Heart right ventricle (tissue), 16 donors: ENCODE measurements at regions not wholly inside any gene's neighbourhood (a gene's known extent, or its start where the extent isn't known, plus 50 kb on each side); places are given as distances from the start of the nearest gene placed in this dataset.

Source experiments
- ATAC-seq, 8 donors: fragments of 200-7000 bp; cut with Tn5 transposase; one replicate each; pipeline ENCODE4 v1.9.1; 2020; ENCODE audit warnings: mild to moderate bottlenecking in 8 of 8, moderate library complexity in 8 of 8, moderate number of reproducible peaks in 1 of 8
- DNase-seq, 2 donors: peaks; one replicate each; pipeline ENCODE4 v3.0.0-alpha.2; 2020
- H3K27ac ChIP-seq, 10 donors: fragments of 200-600 bp; sonication (generic) in 2 of 10; one replicate each; pipeline versions ENCODE4 v1.5.0 to v1.8.0; 2020 to 2022; ENCODE audit warnings: mild to moderate bottlenecking in 3 of 10
- H3K27me3 ChIP-seq, 7 donors: fragments of 200-600 bp; one replicate each; pipeline ENCODE4 v1.8.0; 2021 to 2022; ENCODE audit warnings: mild to moderate bottlenecking in 2 of 7
- H3K36me3 ChIP-seq, 9 donors: fragments of 200-600 bp; sonication (generic) in 1 of 9; one replicate each; pipeline versions ENCODE4 v1.5.0 to v1.8.0; 2020 to 2022; ENCODE audit warnings: mild to moderate bottlenecking in 2 of 9
- H3K4me1 ChIP-seq, 9 donors: fragments of 200-600 bp; sonication (generic) in 1 of 9; one replicate each; pipeline versions ENCODE4 v1.5.0 to v1.8.0; 2020 to 2022; ENCODE audit warnings: mild to moderate bottlenecking in 4 of 9
- H3K4me3 ChIP-seq, 10 donors: fragments of 200-600 bp; sonication (generic) in 2 of 10; one replicate each; pipeline versions ENCODE4 v1.5.0 to v1.8.0; 2020 to 2022; ENCODE audit warnings: mild to moderate bottlenecking in 7 of 10, moderate library complexity in 2 of 10
- H3K9me3 ChIP-seq, 11 donors: fragments of 200-600 bp in 10 of 11; sonication (generic) in 2 of 11; one replicate each; pipeline versions ENCODE4 v1.5.0 to v1.8.0; 2013 to 2022; ENCODE audit warnings: mild to moderate bottlenecking in 2 of 11, control low read depth in 1 of 11, moderate library complexity in 1 of 11
- CTCF ChIP-seq, 9 donors: fragments of 200-600 bp; sonication (generic) in 2 of 9; IDR thresholded peaks; one replicate each; pipeline versions ENCODE4 v1.5.0 to v1.8.0; 2021 to 2022; ENCODE audit warnings: antibody characterized with exemption in 9 of 9, mild to moderate bottlenecking in 5 of 9, moderate library complexity in 1 of 9
- WGBS, 2 donors: extraction: QIAGEN DNeasy Blood & Tissue Kit; methylation state at CpG; one replicate each; pipeline ENCODE4 v1.1.7; 2013; ENCODE audit warnings: inconsistent platforms in 1 of 2; 5-methylcytosine and 5-hydroxymethylcytosine counted together
- intact Hi-C, 10 donors: fragments of 100-400 bp; cut with DNase I; formaldehyde crosslinking; loops; one replicate each; pipeline versions ENCODE4 v1.11.1 to v1.14.2; 2022
- donor health status: Arrhythmogenic right ventricular cardiomyopathy.
- donor health status: ischemic (EF 13 %, LVEDD 7.1; RV severe dilation, severe dysfunction).
- donor health status: healthy with polysubstance abuse.
- donor health status: DM: no; HTN: yes; CAD: no.
- donor health status: DM: no; HTN: no; CAD: no.
- donor health status: ischemic (EF 25% LVEDD 6.9; RV normal size, moderate dysfunction).
- donor health status: ischemic (EF 25% LVEDD 5.7; RV mildly dilated, moderate dysfunction).
- donor health status: healthy.
- donor health status: DM: yes; HTN: yes; CAD: no.
- donor health status: Ischemic cardiomyopathy.
- donor health status: ischemic (EF 35%, LVEDD 5.7; RV mildly dilated, moderate dysfunction).
- donor health status: nonischemic (EF 11% LVEDD 7.7; RV severe dilation, severe dysfunction).
- donor health status: DM: yes; HTN: yes; CAD: no.
- donor health status: PGD.
- donor health status: ischemic (EF 29% LVEDD 5.4; RV normal size, mild dysfunction).
- donor health status: nonischemic (EF 23%, LVEDD 6.1; RV moderate dilation, normal function).

GRCh38 chr12:125454291-125454690 lies 389.1 kb downstream of the AACS start:
- Histone ChIP-seq H3K36me3 (no peaks in the 10 kb centered on the region), H3K4me3 (no peak overlapping the region), H3K9me3 (peaks cover 0 to 21% (median 7%) of the 10 kb centered on the region in 11 donors), H3K27ac (no peak overlapping the region), H3K4me1 (no peaks in the 10 kb centered on the region), H3K27me3 (peaks cover 0 to 19% (median 6%) of the 10 kb centered on the region in 7 donors)
- DNase-seq, result no peak
- TF ChIP-seq CTCF (IDR thresholded peaks at IDR 0.05), result no peak
- 61 to 70% methylated on average over 3 of the region's 3 CpGs for WGBS, 2 donors
- no peak for ATAC-seq
- intact Hi-C loops, result no loop called here

- intact Hi-C loops, result no loop called here
- no peak for TF ChIP-seq CTCF (IDR thresholded peaks at IDR 0.05)
- DNase-seq, result no peak
- H3K36me3 ChIP-seq, result no peaks in the 10 kb centered on the region
- no peak overlapping the region for H3K4me3 ChIP-seq
- 46% methylated on average over 8 of the region's 8 CpGs for WGBS, 2 donors
- no peak overlapping the region for H3K27ac ChIP-seq
- no peaks in the 10 kb centered on the region for H3K4me1 ChIP-seq
- H3K27me3 ChIP-seq, result peaks cover 0 to 19% (median 6%) of the 10 kb centered on the region in 7 donors
- no peak for ATAC-seq
- peaks cover 0 to 21% (median 7%) of the 10 kb centered on the region in 11 donors for H3K9me3 ChIP-seq
These were observed 389.7 kb downstream of the AACS start for GRCh38 chr12:125454786-125455480.

GRCh38 chr12:125455556-125455955 lies 390.3 kb downstream of the AACS start:
- WGBS, 2 donors, result 54 to 58% methylated on average over 4 of the region's 4 CpGs
- no peak overlapping the region for H3K27ac ChIP-seq

GRCh38 chr12:125458552-125459268 lies 393.5 kb downstream of the AACS start:
- Histone ChIP-seq H3K4me1 (no peaks in the 10 kb centered on the region), H3K4me3 (no peak overlapping the region), H3K27ac (no peak overlapping the region), H3K9me3 (no peaks in the 10 kb centered on the region), H3K27me3 (peaks cover 0 to 19% (median 6%) of the 10 kb centered on the region in 7 donors), H3K36me3 (no peaks in the 10 kb centered on the region)
- intact Hi-C loops, result no loop called here
- TF ChIP-seq CTCF (IDR thresholded peaks at IDR 0.05), result no peak
- ATAC-seq, result no peak
- WGBS, 2 donors, result 66 to 68% methylated on average over 11 of the region's 11 CpGs
- no peak for DNase-seq

More at GRCh38 chr12:125455556-125455955, 390.3 kb downstream of the AACS start:
- ATAC-seq, result no peak
- intact Hi-C loops, result no loop called here
- Histone ChIP-seq H3K27me3 (peaks cover 0 to 19% (median 6%) of the 10 kb centered on the region in 7 donors), H3K9me3 (peaks cover 0 to 21% (median 7%) of the 10 kb centered on the region in 11 donors), H3K4me3 (no peak overlapping the region), H3K4me1 (no peaks in the 10 kb centered on the region), H3K36me3 (no peaks in the 10 kb centered on the region)
- no peak for DNase-seq
- no peak for TF ChIP-seq CTCF (IDR thresholded peaks at IDR 0.05)
